Activated T-cell treated with anti-CD3 and anti-CD28 coated beads for 48 hours (primary cell): ENCODE measurements at regions not wholly inside any gene's neighbourhood (a gene's known extent, or its start where the extent isn't known, plus 50 kb on each side); places are given as distances from the start of the nearest gene placed in this dataset.
"Not testable (repeated sequence)": the region's sequence is repeated elsewhere in the genome, so short reads cannot be mapped to it uniquely, and the experiment has no call there.

Source experiments
- DNase-seq: peaks from one replicate; pipeline ENCODE4 v3.0.0-alpha.2; 2020; ENCODE audit warnings: low read depth

- no peak for DNase-seq
Observed at GRCh38 chrX:140065961-140066662, 100.8 kb upstream of the CXorf66 start.

GRCh38 chrX:140064993-140065392 lies 99.7 kb upstream of the CXorf66 start:
- DNase-seq, result no peak

- DNase-seq, result peak; percentile 46
Observed at GRCh38 chrX:140057001-140057411, 91.7 kb upstream of the CXorf66 start.

GRCh38 chrX:140053846-140054245 lies 88.5 kb upstream of the CXorf66 start:
- no peak for DNase-seq

GRCh38 chrX:140050906-140051305 lies 85.6 kb upstream of the CXorf66 start:
- no peak for DNase-seq

DNA sequence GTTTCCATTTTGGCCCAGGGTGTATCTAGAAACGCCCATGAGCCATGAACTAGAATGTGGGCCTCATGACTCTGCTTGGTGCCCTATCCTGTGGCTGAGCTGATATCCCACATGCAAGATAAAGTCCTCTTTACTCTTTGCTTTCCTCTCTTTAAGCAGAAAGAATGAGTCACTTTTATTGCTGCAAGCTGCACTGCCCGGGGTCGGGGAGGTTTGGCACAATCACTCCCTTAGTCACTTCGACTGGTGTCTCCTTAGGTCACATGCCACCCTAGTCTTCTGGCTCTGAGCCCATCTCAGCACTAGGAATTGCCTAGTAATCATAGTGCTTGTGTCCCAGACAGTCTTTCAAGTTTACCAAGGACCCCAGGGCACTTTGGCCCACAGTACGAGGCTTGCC lies 75.1 kb upstream of the CXorf66 start:
- no peak for DNase-seq

DNA sequence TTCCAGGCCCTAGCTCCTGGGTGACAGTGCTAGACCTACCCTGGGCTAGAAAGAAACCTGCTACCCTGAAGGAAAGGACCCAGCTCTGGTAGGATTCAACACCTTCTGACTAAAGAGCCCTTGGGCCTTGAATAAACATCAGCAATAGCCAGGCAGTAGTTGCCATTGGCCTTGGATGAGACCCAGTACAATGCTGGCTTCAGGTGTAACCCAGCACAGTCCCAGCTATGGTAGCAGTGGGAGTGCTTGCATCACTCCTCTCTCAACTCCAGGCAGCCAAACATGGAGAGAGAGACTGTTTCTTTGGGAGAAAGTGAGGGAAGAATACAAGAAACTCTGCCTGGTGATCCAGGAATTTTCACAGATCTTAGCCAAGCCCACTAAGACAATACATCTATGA lies 73.5 kb upstream of the CXorf66 start:
- DNase-seq, result no peak

DNA sequence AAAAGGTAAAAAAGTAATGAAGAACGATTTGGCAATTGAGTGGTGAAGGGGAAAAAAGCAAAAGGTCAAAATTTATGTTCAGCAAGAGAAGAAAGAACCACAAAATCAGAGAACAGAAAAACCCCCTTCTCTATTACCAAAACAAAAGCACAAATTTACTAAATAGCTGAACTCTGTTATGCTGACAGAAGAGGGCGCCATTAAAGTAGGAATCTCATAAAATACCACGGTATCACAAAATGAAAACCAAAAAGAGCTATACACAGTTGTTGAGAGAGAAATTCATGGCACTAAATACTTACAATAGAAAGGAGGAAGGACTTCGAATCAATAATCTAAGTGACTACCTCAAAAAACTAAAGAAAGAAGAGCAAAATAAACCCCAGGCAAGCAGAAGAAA lies 69.6 kb upstream of the CXorf66 start:
- DNase-seq, result no peak

GRCh38 chrX:140022482-140022881 lies 57.2 kb upstream of the CXorf66 start:
- DNase-seq, result no peak

- DNase-seq, result not testable (repeated sequence)
Observed at GRCh38 chrX:140019134-140019533, 53.8 kb upstream of the CXorf66 start.
